ENCODE measurements at regions not wholly inside any gene's neighbourhood (a gene's known extent, or its start where the extent isn't known, plus 50 kb on each side); places are given as distances from the start of the nearest gene placed in this dataset.

DNA sequence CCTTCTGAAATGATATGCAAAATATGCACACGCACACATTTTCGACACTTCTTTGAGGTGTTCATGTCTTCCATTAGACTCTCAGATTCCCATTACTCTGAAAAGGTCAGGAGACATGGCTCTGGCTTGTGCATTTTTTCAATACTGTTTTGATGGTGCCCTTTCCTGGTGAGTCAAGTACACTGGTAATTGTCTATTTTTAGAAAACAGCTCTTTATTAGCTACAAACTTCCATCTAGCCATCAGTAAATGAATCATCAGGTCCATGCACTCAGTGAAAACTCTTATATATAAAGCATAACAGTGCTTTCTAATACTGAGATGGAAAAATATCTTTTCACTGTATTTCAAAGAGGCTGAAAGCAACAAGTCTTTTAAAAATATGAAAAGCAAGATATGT, 194.9 kb downstream of the GALNT1 start:
- TF ChIP-seq, protein P1, sequence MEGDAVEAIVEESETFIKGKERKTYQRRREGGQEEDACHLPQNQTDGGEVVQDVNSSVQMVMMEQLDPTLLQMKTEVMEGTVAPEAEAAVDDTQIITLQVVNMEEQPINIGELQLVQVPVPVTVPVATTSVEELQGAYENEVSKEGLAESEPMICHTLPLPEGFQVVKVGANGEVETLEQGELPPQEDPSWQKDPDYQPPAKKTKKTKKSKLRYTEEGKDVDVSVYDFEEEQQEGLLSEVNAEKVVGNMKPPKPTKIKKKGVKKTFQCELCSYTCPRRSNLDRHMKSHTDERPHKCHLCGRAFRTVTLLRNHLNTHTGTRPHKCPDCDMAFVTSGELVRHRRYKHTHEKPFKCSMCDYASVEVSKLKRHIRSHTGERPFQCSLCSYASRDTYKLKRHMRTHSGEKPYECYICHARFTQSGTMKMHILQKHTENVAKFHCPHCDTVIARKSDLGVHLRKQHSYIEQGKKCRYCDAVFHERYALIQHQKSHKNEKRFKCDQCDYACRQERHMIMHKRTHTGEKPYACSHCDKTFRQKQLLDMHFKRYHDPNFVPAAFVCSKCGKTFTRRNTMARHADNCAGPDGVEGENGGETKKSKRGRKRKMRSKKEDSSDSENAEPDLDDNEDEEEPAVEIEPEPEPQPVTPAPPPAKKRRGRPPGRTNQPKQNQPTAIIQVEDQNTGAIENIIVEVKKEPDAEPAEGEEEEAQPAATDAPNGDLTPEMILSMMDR (IDR thresholded peaks at IDR 0.05) = no peak
- TF ChIP-seq POLR2A (IDR thresholded peaks at IDR 0.05) = no peak

Measured in heart left ventricle (tissue), 13 donors.